ENCODE measurements at regions not wholly inside any gene's neighbourhood (a gene's known extent, or its start where the extent isn't known, plus 50 kb on each side); places are given as distances from the start of the nearest gene placed in this dataset.

DNA sequence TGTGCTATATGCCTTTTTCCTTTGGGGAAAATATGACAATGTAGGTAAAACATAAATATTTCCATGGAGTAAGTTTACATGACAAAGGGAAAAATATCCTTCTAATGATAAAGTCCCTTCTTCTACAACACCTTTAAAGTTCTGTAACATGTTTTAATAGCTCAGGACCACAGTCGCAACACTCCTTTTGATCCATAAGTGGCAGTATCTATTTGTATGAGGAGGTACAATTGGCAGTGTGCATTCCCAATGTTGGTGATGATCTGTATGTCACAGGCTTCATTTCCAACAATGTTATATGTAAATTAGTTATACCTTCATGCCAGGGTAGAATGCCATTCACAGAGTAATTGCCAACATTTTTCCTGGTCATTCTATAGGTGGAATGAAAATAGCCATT is 127.1 kb upstream of the CCNH start:
- Mint-ChIP-seq H3K9me3 (ENCODE audit: unreplicated experiment) (no peaks in the 10 kb centered on the region), H3K4me1 (ENCODE audit: low read depth, unreplicated experiment) (no peaks in the 10 kb centered on the region), H3K36me3 (ENCODE audit: insufficient read depth, unreplicated experiment) (no peaks in the 10 kb centered on the region), H3K27me3 (ENCODE audit: insufficient read depth, unreplicated experiment) (peaks cover 8% of the 10 kb centered on the region), H3K27ac (ENCODE audit: unreplicated experiment) (no peak overlapping the region), H3K4me3 (ENCODE audit: unreplicated experiment) (no peak overlapping the region)
- no peaks in the 10 kb centered on the region for H3K9me3 ChIP-seq
- ChIA-PET POLR2A (no interaction called here), CTCF (no interaction called here)
- no peak overlapping the region for H3K4me3 ChIP-seq (ENCODE audit: low read depth, low read length)
- H3K27me3 ChIP-seq (replicated peaks; ENCODE audit: control insufficient read depth, insufficient read depth, low read length) = no peaks in the 10 kb centered on the region
- BruUV-seq (replicated peaks) = no TSS peak
- H3K4me1 ChIP-seq = no peaks in the 10 kb centered on the region
- intact Hi-C loops (cut with micrococcal nuclease; ENCODE audit: unreplicated experiment) = loop anchor here (10.0 kb wide), 1 partner anchor 125 kb away; no protein-coding TSS in a partner anchor
- no peaks in the 10 kb centered on the region for H3K36me3 ChIP-seq (ENCODE audit: control insufficient read depth, insufficient read depth, low read length)
- TF ChIP-seq, protein P1, sequence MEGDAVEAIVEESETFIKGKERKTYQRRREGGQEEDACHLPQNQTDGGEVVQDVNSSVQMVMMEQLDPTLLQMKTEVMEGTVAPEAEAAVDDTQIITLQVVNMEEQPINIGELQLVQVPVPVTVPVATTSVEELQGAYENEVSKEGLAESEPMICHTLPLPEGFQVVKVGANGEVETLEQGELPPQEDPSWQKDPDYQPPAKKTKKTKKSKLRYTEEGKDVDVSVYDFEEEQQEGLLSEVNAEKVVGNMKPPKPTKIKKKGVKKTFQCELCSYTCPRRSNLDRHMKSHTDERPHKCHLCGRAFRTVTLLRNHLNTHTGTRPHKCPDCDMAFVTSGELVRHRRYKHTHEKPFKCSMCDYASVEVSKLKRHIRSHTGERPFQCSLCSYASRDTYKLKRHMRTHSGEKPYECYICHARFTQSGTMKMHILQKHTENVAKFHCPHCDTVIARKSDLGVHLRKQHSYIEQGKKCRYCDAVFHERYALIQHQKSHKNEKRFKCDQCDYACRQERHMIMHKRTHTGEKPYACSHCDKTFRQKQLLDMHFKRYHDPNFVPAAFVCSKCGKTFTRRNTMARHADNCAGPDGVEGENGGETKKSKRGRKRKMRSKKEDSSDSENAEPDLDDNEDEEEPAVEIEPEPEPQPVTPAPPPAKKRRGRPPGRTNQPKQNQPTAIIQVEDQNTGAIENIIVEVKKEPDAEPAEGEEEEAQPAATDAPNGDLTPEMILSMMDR (IDR thresholded peaks at IDR 0.05; ENCODE audit: insufficient read depth in 1 of 2, low read depth in 1 of 2, low read length in 1 of 2, severe bottlenecking in 1 of 2, unreplicated experiment in 1 of 2) = no peak
- DNase-seq = no peak

DNA sequence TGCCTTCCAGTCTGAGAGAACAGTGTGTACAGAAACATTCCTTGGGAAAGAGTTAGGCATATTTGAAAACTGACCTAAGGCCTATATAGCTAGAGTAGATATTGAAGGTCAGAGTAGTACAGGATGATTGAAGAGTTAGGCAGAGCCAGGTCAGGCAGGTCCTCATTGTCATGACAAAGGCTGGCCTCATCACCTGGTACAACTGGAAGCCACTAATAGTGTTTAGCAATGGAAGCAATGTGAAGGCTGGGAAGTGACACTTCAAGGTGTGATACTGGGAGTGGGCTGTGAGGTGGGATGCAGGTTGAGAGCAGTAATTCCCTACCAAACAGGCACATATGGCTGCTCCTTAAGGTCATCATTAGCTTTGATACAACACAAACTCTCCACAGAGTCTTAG is 123.6 kb upstream of the CCNH start:
- intact Hi-C loops (cut with micrococcal nuclease; ENCODE audit: unreplicated experiment) = no loop called here
- no peaks in the 10 kb centered on the region for H3K9me3 Mint-ChIP-seq (ENCODE audit: unreplicated experiment)
- H3K4me1 Mint-ChIP-seq (ENCODE audit: low read depth, unreplicated experiment) = no peaks in the 10 kb centered on the region
- peaks cover 7% of the 10 kb centered on the region for H3K27me3 Mint-ChIP-seq (ENCODE audit: insufficient read depth, unreplicated experiment)
- H3K36me3 Mint-ChIP-seq (ENCODE audit: insufficient read depth, unreplicated experiment) = no peaks in the 10 kb centered on the region
- POLR2A ChIA-PET = no interaction called here
- no peak overlapping the region for H3K4me3 Mint-ChIP-seq (ENCODE audit: unreplicated experiment)
- no peak for DNase-seq
- no peaks in the 10 kb centered on the region for H3K9me3 ChIP-seq
- TF ChIP-seq, protein P1 (IDR thresholded peaks at IDR 0.05; ENCODE audit: insufficient read depth in 1 of 2, low read depth in 1 of 2, low read length in 1 of 2, severe bottlenecking in 1 of 2, unreplicated experiment in 1 of 2) = no peak
- BruUV-seq (replicated peaks) = no TSS peak
- H3K4me3 ChIP-seq (ENCODE audit: low read depth, low read length) = no peak overlapping the region
- H3K27me3 ChIP-seq (replicated peaks; ENCODE audit: control insufficient read depth, insufficient read depth, low read length) = no peaks in the 10 kb centered on the region
- CTCF ChIA-PET = no interaction called here
- no peaks in the 10 kb centered on the region for H3K4me1 ChIP-seq
- H3K27ac Mint-ChIP-seq (ENCODE audit: unreplicated experiment) = no peak overlapping the region
- no peaks in the 10 kb centered on the region for H3K36me3 ChIP-seq (ENCODE audit: control insufficient read depth, insufficient read depth, low read length)

DNA sequence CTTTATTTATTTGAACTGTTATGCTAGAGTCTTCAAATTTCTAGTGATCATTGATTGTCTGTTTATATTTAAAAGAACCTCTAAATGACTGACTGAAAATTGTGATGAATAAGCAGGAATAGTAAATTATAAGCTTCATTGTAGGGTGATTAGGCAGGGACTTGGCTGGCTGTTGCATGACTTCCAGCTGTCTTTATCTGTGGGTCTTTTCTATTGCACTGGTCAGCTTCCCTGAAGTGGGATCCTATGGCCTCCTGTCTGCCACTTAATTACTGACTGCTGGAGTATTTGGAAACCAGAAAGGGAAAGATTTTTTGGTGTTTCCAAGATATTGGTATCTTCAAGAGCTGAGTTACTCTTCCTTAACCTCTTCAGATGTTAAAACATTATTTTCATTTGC is 123.0 kb upstream of the CCNH start:
- H3K36me3 Mint-ChIP-seq (ENCODE audit: insufficient read depth, unreplicated experiment) = no peaks in the 10 kb centered on the region
- no peaks in the 10 kb centered on the region for H3K9me3 Mint-ChIP-seq (ENCODE audit: unreplicated experiment)
- CTCF ChIA-PET = no interaction called here
- H3K27ac Mint-ChIP-seq (ENCODE audit: unreplicated experiment) = no peak overlapping the region
- H3K4me3 ChIP-seq (ENCODE audit: low read depth, low read length) = no peak overlapping the region
- H3K36me3 ChIP-seq (ENCODE audit: control insufficient read depth, insufficient read depth, low read length) = no peaks in the 10 kb centered on the region
- H3K4me1 ChIP-seq = no peaks in the 10 kb centered on the region
- intact Hi-C loops (cut with micrococcal nuclease; ENCODE audit: unreplicated experiment) = no loop called here
- no peaks in the 10 kb centered on the region for H3K27me3 ChIP-seq (replicated peaks; ENCODE audit: control insufficient read depth, insufficient read depth, low read length)
- DNase-seq = no peak
- H3K4me1 Mint-ChIP-seq (ENCODE audit: low read depth, unreplicated experiment) = no peaks in the 10 kb centered on the region
- H3K9me3 ChIP-seq = no peaks in the 10 kb centered on the region
- TF ChIP-seq, protein P1 (IDR thresholded peaks at IDR 0.05; ENCODE audit: insufficient read depth in 1 of 2, low read depth in 1 of 2, low read length in 1 of 2, severe bottlenecking in 1 of 2, unreplicated experiment in 1 of 2) = no peak
- POLR2A ChIA-PET = no interaction called here
- H3K4me3 Mint-ChIP-seq (ENCODE audit: unreplicated experiment) = no peak overlapping the region
- peaks cover 7% of the 10 kb centered on the region for H3K27me3 Mint-ChIP-seq (ENCODE audit: insufficient read depth, unreplicated experiment)
- no TSS peak for BruUV-seq (replicated peaks)
